KBM-7 (cell line): ENCODE measurements at regions not wholly inside any gene's neighbourhood (a gene's known extent, or its start where the extent isn't known, plus 50 kb on each side); places are given as distances from the start of the nearest gene placed in this dataset.
A peak's percentile ranks its signal among the peaks of the same experiment; 100 is the strongest.

Source experiments
- DNase-seq: peaks from one replicate; pipeline ENCODE4 v3.0.0-alpha.2; 2015
- in situ Hi-C: fragments of 300-500 bp; cut with MboI; formaldehyde crosslinking; loops from 2 replicates; pipeline ENCODE4 v1.14.3; 2020; ENCODE audit warnings: low sequenced_read_pairs, low pct_unique_long_range_greater_than_20kb, mixed read lengths

- in situ Hi-C loops: no loop called here
Measured at GRCh38 chr11:116239247-116239646, 533.5 kb downstream of the BUD13 start.

GRCh38 chr11:116234989-116235568 is 537.7 kb downstream of the BUD13 start:
- no peak for DNase-seq
- in situ Hi-C loops: no loop called here

More at GRCh38 chr11:116239247-116239646, 533.5 kb downstream of the BUD13 start:
- DNase-seq: no peak

GRCh38 chr11:116233561-116233960 is 539.2 kb downstream of the BUD13 start:
- in situ Hi-C loops: no loop called here
- DNase-seq: no peak

- in situ Hi-C loops: no loop called here
- no peak for DNase-seq
Measured at GRCh38 chr11:116232364-116232828, 540.4 kb downstream of the BUD13 start.

- no peak for DNase-seq
- in situ Hi-C loops: no loop called here
Measured at GRCh38 chr11:116231543-116231942, 541.2 kb downstream of the BUD13 start.

- in situ Hi-C loops: no loop called here
- DNase-seq: no peak
Measured at GRCh38 chr11:116230438-116230837, 542.3 kb downstream of the BUD13 start.

GRCh38 chr11:116229236-116229970 is 543.4 kb downstream of the BUD13 start:
- in situ Hi-C loops: no loop called here

GRCh38 chr11:116226731-116227130 is 546.1 kb downstream of the BUD13 start:
- in situ Hi-C loops: no loop called here
- DNase-seq: no peak

More at GRCh38 chr11:116229236-116229970, 543.4 kb downstream of the BUD13 start:
- no peak for DNase-seq

- in situ Hi-C loops: no loop called here
- no peak for DNase-seq
Measured at GRCh38 chr11:116225784-116226585, 546.8 kb downstream of the BUD13 start.

GRCh38 chr11:116225236-116225635 is 547.6 kb downstream of the BUD13 start:
- in situ Hi-C loops: no loop called here
- no peak for DNase-seq

- in situ Hi-C loops: no loop called here
- DNase-seq: no peak
Measured at GRCh38 chr11:116224889-116225200, 547.9 kb downstream of the BUD13 start.

- peak; percentile 16 for DNase-seq
- in situ Hi-C loops: no loop called here
Measured at GRCh38 chr11:116224154-116224888, 548.5 kb downstream of the BUD13 start.

- no peak for DNase-seq
- in situ Hi-C loops: no loop called here
Measured at GRCh38 chr11:116221351-116221750, 551.4 kb downstream of the BUD13 start.

- in situ Hi-C loops: no loop called here
Measured at GRCh38 chr11:116219171-116219635, 553.6 kb downstream of the BUD13 start.

GRCh38 chr11:116217441-116217840 is 555.3 kb downstream of the BUD13 start:
- in situ Hi-C loops: no loop called here
- no peak for DNase-seq

More at GRCh38 chr11:116219171-116219635, 553.6 kb downstream of the BUD13 start:
- no peak for DNase-seq

- in situ Hi-C loops: no loop called here
- peak; percentile 27 for DNase-seq
Measured at GRCh38 chr11:116217006-116217405, 555.8 kb downstream of the BUD13 start.

GRCh38 chr11:116215471-116216113 is 557.2 kb downstream of the BUD13 start:
- no peak for DNase-seq
- in situ Hi-C loops: no loop called here

- in situ Hi-C loops: no loop called here
- DNase-seq: no peak
Measured at GRCh38 chr11:116211147-116211546, 561.6 kb downstream of the BUD13 start.

GRCh38 chr11:116210663-116211062 is 562.1 kb downstream of the BUD13 start:
- in situ Hi-C loops: no loop called here
- no peak for DNase-seq
